HG03135 (cell line): ENCODE measurements at regions not wholly inside any gene's neighbourhood (a gene's known extent, or its start where the extent isn't known, plus 50 kb on each side); places are given as distances from the start of the nearest gene placed in this dataset.
"Not testable (repeated sequence)": the region's sequence is repeated elsewhere in the genome, so short reads cannot be mapped to it uniquely, and the experiment has no call there.

ENCODE experiments used
- ATAC-seq: cut with Tn5 transposase; IDR thresholded peaks from one replicate; pipeline ENCODE4 v1.9.1; 2021; ENCODE audit warnings: mild to moderate bottlenecking, moderate library complexity; ENCODE audit not compliant: unreplicated experiment

DNA sequence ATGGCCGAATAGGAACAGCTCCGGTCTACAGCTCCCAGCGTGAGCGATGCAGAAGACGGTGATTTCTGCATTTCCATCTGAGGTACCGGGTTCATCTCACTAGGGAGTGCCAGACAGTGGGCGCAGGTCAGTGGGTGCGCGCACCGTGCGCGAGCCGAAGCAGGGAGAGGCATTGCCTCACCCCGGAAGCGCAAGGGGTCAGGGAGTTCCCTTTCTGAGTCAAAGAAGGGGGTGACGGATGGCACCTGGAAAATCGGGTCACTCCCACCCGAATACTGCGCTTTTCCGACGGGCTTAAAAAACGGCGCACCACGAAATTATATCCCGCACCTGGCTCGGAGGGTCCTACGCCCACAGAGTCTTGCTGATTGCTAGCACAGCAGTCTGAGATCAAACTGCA, 572.8 kb upstream of the AGA start:
- ATAC-seq, result not testable (repeated sequence)

GRCh38 chr4:178026999-178027398, 584.8 kb upstream of the AGA start:
- ATAC-seq, result no peak

DNA sequence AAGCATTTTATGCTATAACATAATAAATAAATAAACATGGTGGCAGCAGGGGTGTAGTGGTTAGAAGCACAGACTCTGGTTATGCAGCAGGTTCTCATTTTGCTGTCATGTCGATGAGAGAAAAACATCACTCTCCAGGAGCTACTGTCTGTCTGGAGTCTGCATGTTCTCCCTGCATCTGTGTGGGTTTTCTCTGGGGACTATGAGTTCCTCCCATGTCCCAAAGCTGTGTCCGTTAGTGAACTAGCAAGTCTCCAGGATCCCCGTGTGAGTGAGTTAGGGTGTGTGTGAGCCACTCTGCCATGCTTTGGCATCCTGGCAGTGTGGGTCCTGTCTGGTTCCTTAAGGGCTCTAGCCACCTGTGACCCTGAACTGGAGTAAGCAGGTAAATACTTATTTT, 585.6 kb upstream of the AGA start:
- ATAC-seq, result no peak

GRCh38 chr4:178028481-178028880, 586.2 kb upstream of the AGA start:
- no peak for ATAC-seq

DNA sequence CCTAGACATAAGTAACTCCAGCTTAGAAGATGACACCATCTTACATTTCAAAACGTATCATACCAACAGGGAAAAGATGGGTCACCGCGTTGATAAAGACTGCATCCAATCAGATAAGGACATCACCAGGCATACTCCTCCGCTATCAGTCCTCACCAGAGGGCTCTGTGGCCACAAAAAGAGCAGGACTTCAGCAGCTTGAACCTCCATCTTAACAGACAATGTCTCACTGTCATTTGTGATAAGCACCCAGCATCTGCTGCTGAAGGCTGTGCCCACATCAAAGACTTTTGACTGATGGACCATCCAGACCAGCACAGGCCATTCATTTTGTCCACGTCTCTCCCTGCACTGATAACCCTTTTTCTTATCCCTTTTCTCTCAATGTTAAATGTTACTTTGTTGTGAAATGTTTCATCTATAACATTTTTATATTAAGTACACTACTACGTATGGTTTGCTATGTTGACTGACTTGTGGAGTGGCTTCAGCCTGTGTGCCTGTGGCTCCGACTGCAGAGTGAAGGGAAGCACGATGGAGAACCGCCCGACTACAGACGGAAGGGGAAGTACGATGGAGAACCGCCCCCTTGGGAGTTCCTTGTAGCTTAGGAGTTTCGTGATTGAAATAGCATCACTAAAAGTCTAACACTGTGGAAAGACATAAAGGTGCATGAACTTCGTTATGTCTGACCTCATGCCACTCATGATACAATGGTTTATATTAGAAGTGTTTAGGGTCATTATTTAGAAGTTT, 595.4 kb upstream of the AGA start:
- ATAC-seq, result no peak

DNA sequence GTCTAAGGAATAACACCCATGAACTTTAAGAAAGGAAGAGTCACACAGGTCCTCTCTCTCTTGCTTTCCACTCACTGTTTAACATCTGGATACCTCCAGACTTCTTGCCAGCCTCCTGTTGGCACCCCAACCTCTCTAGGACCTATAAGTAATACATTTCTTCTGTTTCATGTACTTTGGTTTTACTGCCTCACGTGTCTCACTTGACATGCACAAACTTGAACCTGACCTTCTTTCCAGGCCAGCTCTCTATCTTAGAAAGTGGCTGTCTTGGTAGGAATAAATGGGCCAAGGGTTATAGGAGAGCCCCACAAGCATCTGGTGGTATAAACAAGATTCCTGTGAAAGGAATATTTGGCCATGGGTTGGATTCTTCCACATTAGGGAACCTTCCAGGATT, 614.8 kb upstream of the AGA start:
- no peak for ATAC-seq

- ATAC-seq, result no peak
Observed at GRCh38 chr4:178063568-178063967, 621.3 kb upstream of the AGA start.

- no peak for ATAC-seq
Observed at GRCh38 chr4:178066338-178066941, 624.2 kb upstream of the AGA start.

GRCh38 chr4:178068136-178068535, 625.9 kb upstream of the AGA start:
- no peak for ATAC-seq

GRCh38 chr4:178070163-178070562, 627.9 kb upstream of the AGA start:
- ATAC-seq, result no peak

DNA sequence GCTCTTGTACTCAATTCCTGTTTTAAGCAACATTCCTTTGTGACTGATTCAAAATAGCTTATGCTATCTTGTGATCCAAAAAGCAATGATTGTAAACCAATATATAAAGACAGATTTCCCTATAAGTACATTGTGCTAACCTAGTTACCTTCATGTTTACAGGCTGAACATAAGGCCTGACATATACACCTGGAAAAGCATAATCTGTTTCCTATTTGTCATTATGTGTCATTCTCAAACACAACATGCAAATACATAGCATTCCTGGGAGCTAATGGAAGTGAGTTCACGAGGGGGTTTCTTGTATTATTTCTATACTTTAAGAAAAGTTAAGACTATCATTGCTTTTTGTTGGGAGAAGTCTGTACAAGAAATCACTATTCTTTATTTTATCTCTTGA, 638.1 kb upstream of the AGA start:
- no peak for ATAC-seq

GRCh38 chr4:178081176-178081575, 638.9 kb upstream of the AGA start:
- no peak for ATAC-seq

GRCh38 chr4:178081896-178082295, 639.7 kb upstream of the AGA start:
- no peak for ATAC-seq

DNA sequence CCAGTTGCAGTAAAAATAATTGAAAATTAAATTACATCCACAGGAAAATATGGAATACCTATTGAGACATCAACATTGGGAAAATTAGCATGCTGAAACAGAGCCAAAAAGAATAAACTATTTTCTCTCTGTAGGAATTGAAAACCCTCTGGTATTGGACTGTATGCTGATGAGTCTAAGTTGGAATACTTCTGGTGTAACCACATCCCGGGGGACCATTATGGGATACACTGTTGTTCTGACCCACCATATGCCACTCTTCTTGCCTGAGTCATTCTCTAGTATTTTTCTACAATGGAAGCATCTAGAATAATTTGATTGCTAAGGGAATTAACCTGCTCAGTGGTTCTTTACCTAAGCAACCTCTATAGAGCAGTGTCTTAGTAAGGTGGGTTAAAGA, 640.7 kb upstream of the AGA start:
- no peak for ATAC-seq

DNA sequence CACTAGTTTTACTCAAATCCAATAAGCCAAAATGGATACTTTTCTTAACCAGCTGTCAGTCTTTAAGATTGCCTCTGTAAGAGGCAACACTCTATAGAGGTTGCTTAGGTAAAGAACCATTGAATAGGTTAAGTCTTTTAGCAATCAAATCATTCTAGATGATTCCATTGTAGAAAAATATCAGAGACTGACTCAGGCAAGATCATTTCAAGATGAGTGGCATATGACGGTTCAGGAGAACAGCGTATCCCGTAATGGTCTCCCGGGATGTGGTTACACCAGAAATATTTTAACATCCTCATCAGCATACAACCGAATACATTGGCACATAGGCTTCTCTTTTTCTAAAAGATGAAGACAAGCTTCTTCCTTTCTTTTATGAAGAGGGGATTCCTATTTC, 641.7 kb upstream of the AGA start:
- ATAC-seq, result no peak

GRCh38 chr4:178086320-178086719, 644.1 kb upstream of the AGA start:
- ATAC-seq, result no peak

- ATAC-seq, result no peak
Observed at GRCh38 chr4:178090640-178091411, 648.6 kb upstream of the AGA start.

DNA sequence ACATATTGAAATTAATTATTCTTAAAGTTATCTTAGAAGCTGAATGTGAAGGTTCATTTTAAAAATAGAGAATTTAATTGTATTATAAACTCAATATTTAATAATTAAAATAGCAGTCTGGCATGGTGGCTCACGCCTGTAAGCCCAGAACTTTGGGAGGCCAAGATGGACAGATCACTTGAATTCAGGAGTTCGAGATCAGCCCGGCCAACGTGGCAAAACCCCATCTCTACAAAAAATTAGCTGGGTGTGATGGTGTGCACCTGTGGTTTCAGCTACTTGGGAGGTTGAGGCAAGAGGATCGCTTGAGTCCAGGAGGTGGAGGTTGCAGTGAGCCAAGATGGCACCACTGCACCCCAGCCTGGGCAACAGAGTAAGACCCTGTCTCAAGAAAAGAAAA, 659.9 kb upstream of the AGA start:
- no peak for ATAC-seq

DNA sequence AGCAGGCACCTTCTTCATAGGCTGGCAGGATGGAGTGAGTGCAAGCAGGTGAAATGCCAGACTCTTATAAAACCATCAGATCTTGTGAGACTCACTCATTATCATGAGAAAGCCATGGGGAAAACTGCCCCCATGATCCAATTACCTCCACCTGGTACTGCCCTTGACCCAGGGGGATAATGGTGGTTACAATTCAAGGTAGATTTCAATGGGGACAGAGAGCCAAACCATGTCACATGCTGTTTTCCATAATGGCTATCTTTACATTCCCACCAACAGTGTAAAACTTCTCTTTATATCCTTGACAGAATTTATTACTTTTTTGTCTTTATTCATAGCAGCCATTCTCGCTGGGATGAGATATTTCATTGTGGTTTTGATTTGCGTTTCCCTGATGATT, 663.0 kb upstream of the AGA start:
- ATAC-seq, result no peak

DNA sequence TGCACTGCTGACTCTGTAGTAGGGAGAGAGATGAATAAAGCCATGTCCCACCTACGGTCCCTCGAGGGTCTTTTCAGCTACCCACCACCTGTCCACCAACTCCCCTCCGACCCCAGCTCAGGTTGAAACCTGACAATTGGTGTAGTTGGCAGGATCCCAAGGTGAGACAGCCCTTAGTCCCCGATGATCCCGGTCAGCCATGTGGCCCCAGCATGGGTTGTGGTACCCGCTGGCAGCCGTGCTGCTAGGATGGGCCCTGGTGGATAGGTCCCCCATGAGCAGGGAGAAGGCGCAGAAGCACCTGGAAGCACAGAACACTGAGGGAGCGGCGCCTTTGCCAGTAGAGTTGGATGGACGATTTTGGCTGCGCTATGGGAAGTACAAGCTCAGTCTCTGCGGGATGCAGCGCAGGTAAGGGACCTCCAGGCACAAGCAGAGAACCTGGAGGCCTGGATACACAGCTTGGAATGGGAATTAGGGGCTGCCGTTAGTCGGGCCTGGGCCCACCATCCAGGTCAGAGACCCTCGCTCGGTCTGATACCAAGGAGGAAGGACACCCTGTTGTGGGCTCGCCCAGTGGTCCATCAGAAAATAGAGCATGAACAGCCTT, 694.6 kb upstream of the AGA start:
- ATAC-seq, result no peak

GRCh38 chr4:178137732-178138471, 695.7 kb upstream of the AGA start:
- ATAC-seq, result no peak
